ENCODE measurements at regions not wholly inside any gene's neighbourhood (a gene's known extent, or its start where the extent isn't known, plus 50 kb on each side); places are given as distances from the start of the nearest gene placed in this dataset.
A peak's percentile ranks its signal among the peaks of the same experiment; 100 is the strongest.

DNA sequence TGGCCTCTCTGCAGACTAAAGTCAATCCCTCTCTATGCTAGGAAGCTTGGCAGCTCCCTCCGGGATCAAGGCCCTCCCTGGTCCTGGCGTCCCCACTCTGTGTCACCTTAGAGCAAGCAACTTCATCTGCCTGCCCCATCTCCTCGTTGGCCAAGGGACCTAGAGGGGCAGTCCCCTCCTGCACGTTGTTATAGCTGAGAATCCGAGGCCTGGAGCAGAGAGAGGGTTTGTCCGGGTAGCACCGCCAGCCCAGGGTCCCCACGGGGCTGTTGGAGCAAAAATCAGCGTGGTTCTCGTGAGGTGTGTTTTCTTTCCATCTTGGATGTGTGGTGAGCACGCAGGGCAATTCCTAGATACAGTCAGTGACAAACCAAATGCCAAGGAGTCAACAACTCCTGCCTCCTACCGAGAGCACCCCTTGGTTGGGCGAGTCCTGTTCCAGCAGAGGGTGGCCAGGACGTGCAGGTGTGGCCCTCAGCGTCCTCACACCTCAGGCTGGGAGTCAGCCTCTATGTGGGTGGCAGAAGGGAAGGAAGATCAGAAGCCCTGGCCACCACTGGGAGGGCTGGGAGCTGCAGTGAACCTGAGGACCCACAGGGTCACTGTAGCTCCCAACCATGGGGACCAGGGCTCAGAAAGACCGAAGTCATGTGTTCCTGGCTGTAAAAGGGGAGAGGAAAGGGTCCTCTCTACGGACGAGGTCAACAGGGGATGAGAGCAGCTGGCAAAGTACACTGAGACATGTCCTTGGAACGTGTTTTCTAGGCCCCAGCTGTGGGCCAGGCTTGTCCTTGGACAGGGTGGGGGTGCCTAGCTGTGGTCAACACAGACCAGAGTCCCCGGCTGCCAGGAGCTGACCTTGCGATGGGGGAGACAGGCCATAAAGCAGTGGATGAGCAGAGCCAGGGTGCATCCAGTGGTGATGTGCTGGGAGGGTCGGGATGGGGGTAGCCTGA is 85.6 kb upstream of the CIBAR2 start (continued):
- TF ChIP-seq ZC3H13 (CRISPR knock-in tag; IDR thresholded peaks at IDR 0.05): peak; percentile 74; the same call in 1 of the 2 replicates
- TF ChIP-seq ERF (CRISPR knock-in tag; IDR thresholded peaks at IDR 0.05): peak; percentile 97
- no peak for TF ChIP-seq GTF2F1 (IDR thresholded peaks at IDR 0.05; ENCODE audit: low read length)
- TF ChIP-seq, protein P1, sequence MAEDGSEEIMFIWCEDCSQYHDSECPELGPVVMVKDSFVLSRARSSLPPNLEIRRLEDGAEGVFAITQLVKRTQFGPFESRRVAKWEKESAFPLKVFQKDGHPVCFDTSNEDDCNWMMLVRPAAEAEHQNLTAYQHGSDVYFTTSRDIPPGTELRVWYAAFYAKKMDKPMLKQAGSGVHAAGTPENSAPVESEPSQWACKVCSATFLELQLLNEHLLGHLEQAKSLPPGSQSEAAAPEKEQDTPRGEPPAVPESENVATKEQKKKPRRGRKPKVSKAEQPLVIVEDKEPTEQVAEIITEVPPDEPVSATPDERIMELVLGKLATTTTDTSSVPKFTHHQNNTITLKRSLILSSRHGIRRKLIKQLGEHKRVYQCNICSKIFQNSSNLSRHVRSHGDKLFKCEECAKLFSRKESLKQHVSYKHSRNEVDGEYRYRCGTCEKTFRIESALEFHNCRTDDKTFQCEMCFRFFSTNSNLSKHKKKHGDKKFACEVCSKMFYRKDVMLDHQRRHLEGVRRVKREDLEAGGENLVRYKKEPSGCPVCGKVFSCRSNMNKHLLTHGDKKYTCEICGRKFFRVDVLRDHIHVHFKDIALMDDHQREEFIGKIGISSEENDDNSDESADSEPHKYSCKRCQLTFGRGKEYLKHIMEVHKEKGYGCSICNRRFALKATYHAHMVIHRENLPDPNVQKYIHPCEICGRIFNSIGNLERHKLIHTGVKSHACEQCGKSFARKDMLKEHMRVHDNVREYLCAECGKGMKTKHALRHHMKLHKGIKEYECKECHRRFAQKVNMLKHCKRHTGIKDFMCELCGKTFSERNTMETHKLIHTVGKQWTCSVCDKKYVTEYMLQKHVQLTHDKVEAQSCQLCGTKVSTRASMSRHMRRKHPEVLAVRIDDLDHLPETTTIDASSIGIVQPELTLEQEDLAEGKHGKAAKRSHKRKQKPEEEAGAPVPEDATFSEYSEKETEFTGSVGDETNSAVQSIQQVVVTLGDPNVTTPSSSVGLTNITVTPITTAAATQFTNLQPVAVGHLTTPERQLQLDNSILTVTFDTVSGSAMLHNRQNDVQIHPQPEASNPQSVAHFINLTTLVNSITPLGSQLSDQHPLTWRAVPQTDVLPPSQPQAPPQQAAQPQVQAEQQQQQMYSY (CRISPR knock-in tag; IDR thresholded peaks at IDR 0.05): no peak
- TF ChIP-seq AGO2 (optimal IDR thresholded peaks at IDR 0.05; ENCODE audit: low read depth, low read length): no peak
- TF ChIP-seq, protein P2, sequence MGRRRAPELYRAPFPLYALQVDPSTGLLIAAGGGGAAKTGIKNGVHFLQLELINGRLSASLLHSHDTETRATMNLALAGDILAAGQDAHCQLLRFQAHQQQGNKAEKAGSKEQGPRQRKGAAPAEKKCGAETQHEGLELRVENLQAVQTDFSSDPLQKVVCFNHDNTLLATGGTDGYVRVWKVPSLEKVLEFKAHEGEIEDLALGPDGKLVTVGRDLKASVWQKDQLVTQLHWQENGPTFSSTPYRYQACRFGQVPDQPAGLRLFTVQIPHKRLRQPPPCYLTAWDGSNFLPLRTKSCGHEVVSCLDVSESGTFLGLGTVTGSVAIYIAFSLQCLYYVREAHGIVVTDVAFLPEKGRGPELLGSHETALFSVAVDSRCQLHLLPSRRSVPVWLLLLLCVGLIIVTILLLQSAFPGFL (CRISPR knock-in tag; IDR thresholded peaks at IDR 0.05): peak; percentile 5; the same call in 1 of the 2 replicates
- TF ChIP-seq ZNF891 (CRISPR knock-in tag; IDR thresholded peaks at IDR 0.05): peak; percentile 54
- no peak for TF ChIP-seq RARG (CRISPR knock-in tag; IDR thresholded peaks at IDR 0.05; ENCODE audit: low read depth)
- peak; percentile 92 for TF ChIP-seq ZNF350 (CRISPR knock-in tag; IDR thresholded peaks at IDR 0.05; ENCODE audit: borderline replicate concordance, low read depth)
- peak; percentile 59; the same call in 1 of the 2 replicates for TF ChIP-seq WIZ (CRISPR knock-in tag; IDR thresholded peaks at IDR 0.05)
- TF ChIP-seq, protein P3, sequence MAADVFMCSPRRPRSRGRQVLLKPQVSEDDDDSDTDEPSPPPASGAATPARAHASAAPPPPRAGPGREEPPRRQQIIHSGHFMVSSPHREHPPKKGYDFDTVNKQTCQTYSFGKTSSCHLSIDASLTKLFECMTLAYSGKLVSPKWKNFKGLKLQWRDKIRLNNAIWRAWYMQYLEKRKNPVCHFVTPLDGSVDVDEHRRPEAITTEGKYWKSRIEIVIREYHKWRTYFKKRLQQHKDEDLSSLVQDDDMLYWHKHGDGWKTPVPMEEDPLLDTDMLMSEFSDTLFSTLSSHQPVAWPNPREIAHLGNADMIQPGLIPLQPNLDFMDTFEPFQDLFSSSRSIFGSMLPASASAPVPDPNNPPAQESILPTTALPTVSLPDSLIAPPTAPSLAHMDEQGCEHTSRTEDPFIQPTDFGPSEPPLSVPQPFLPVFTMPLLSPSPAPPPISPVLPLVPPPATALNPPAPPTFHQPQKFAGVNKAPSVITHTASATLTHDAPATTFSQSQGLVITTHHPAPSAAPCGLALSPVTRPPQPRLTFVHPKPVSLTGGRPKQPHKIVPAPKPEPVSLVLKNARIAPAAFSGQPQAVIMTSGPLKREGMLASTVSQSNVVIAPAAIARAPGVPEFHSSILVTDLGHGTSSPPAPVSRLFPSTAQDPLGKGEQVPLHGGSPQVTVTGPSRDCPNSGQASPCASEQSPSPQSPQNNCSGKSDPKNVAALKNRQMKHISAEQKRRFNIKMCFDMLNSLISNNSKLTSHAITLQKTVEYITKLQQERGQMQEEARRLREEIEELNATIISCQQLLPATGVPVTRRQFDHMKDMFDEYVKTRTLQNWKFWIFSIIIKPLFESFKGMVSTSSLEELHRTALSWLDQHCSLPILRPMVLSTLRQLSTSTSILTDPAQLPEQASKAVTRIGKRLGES (CRISPR knock-in tag; IDR thresholded peaks at IDR 0.05; ENCODE audit: borderline replicate concordance): no peak
- peak in 1 of 2 experiments; percentile 78; a peak in 2 of 4 replicates for TF ChIP-seq EP300 (IDR thresholded peaks at IDR 0.05; ENCODE audit: low read depth in 2 of 2, low read length in 2 of 2)
- peak; percentile 84 for TF ChIP-seq EP300 (CRISPR knock-in tag; IDR thresholded peaks at IDR 0.05; ENCODE audit: borderline replicate concordance)
- TF ChIP-seq ZNF83 (CRISPR knock-in tag; IDR thresholded peaks at IDR 0.05; ENCODE audit: borderline replicate concordance): peak; percentile 65; the same call in 1 of the 2 replicates
- peak; percentile 72; the same call in 1 of the 2 replicates for TF ChIP-seq ZFP90 (CRISPR knock-in tag; IDR thresholded peaks at IDR 0.05; ENCODE audit: borderline replicate concordance)
- no peak; the same call in none of the 2 replicates for TF ChIP-seq EED (CRISPR knock-in tag; IDR thresholded peaks at IDR 0.05)
- TF ChIP-seq, protein P4, sequence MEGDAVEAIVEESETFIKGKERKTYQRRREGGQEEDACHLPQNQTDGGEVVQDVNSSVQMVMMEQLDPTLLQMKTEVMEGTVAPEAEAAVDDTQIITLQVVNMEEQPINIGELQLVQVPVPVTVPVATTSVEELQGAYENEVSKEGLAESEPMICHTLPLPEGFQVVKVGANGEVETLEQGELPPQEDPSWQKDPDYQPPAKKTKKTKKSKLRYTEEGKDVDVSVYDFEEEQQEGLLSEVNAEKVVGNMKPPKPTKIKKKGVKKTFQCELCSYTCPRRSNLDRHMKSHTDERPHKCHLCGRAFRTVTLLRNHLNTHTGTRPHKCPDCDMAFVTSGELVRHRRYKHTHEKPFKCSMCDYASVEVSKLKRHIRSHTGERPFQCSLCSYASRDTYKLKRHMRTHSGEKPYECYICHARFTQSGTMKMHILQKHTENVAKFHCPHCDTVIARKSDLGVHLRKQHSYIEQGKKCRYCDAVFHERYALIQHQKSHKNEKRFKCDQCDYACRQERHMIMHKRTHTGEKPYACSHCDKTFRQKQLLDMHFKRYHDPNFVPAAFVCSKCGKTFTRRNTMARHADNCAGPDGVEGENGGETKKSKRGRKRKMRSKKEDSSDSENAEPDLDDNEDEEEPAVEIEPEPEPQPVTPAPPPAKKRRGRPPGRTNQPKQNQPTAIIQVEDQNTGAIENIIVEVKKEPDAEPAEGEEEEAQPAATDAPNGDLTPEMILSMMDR (CRISPR knock-in tag; IDR thresholded peaks at IDR 0.05): 0 out of 2 replicates have a peak, but pooled peaks have one; percentile 17
- TF ChIP-seq RORA (CRISPR knock-in tag; IDR thresholded peaks at IDR 0.05): no peak
- TF ChIP-seq ZNF572 (CRISPR knock-in tag; IDR thresholded peaks at IDR 0.05): peak; percentile 94
